Suprapubic skin (tissue), 4 donors: ENCODE measurements at regions not wholly inside any gene's neighbourhood (a gene's known extent, or its start where the extent isn't known, plus 50 kb on each side); places are given as distances from the start of the nearest gene placed in this dataset.

Source experiments
- CTCF ChIP-seq, 2 donors: fragments of 200-600 bp in 1 of 2; fragments of 450-650 bp in 1 of 2; sonication (generic) in 1 of 2; IDR thresholded peaks; one replicate each; pipeline ENCODE4 v1.5.1; 2016 to 2019; ENCODE audit warnings: antibody characterized with exemption in 2 of 2, mild to moderate bottlenecking in 1 of 2, moderate library complexity in 1 of 2
- POLR2A ChIP-seq, 2 donors: fragments of 450-650 bp; IDR thresholded peaks; one replicate each; pipeline ENCODE4 v1.6.1; 2017; ENCODE audit warnings: antibody characterized with exemption in 2 of 2, mild to moderate bottlenecking in 2 of 2, moderate library complexity in 2 of 2
- POLR2AphosphoS5 ChIP-seq, 3 donors: sonication (generic); formaldehyde crosslinking; IDR thresholded peaks; one replicate each; pipeline ENCODE4 v1.6.1; 2017; ENCODE audit warnings: antibody characterized with exemption in 3 of 3

DNA sequence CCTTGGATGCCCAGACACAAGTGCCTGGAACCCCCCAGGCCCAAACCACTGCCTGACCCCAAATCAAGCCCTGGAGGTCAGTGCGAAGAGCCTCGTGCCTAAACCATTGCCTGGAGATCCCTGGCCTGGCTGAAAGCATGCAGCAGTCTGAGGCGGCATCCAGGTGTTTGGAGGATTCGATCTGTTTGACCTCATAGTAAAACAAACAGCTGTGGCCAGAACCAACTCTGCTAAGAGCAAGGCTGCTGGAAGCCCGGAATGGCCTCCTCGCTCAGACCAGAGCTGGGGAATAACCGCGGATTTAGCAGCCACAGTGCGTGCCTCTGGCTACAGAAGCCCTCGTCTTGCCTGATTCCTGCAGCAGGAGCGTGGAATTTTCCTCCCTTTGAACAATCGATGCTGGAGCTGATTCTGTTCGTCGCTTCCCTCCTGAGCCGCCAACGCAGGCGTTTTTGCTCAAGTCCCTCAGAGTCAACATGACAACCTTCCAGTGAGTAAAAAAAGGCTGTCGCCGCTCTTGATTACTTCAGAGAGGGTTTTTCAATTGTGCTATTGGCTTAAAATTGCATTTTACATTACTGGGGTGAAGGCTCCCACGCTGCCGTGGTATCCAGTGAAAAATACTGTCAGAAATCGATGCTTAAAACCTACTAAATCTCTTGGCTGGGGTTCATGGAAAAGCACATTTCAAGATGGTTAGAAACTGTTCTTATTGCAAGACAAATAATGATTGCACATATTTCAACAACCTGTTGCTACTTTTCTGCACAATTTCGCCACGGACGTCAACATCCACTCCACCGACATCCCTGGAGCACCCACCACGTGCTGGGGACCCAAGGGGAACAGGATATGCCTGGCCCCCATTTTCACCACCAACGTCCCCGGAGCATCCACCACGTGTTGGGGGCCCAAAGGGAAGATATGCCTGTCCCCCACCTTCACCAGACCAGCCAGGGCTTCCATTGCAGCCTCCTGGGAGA, 190.0 kb downstream of the OLFM1 start:
- TF ChIP-seq CTCF (IDR thresholded peaks at IDR 0.05) (no peak), POLR2A (IDR thresholded peaks at IDR 0.05) (no peak), POLR2AphosphoS5 (IDR thresholded peaks at IDR 0.05) (no peak)
